ENCODE measurements at regions not wholly inside any gene's neighbourhood (a gene's known extent, or its start where the extent isn't known, plus 50 kb on each side); places are given as distances from the start of the nearest gene placed in this dataset.

GRCh38 chr10:130230036-130230435 lies 93.8 kb downstream of the GLRX3 start:
- no CpG with 5 or more reads among the region's 5 CpGs for WGBS (ENCODE audit: insufficient coverage, low lambda C conversion rate)
- no peak for DNase-seq
- H3K4me1 ChIP-seq (ENCODE audit: control insufficient read depth, insufficient read depth, low read length), result no peaks in the 10 kb centered on the region

GRCh38 chr10:130230611-130231010 lies 94.4 kb downstream of the GLRX3 start:
- no peaks in the 10 kb centered on the region for H3K9me3 ChIP-seq (ENCODE audit: control insufficient read depth, low read depth, low read length)
- no peaks in the 10 kb centered on the region for H3K27me3 ChIP-seq (ENCODE audit: control insufficient read depth, insufficient read depth, low read length)
- H3K36me3 ChIP-seq (ENCODE audit: control insufficient read depth, insufficient read depth, low read length), result no peaks in the 10 kb centered on the region
- no peak overlapping the region for H3K27ac ChIP-seq (ENCODE audit: low read length)
- DNase-seq, result no peak
- no CpG with 5 or more reads among the region's 6 CpGs for WGBS (ENCODE audit: insufficient coverage, low lambda C conversion rate)
- H3K4me3 ChIP-seq (ENCODE audit: low read length), result no peak overlapping the region
- H3K4me1 ChIP-seq (ENCODE audit: control insufficient read depth, insufficient read depth, low read length), result no peaks in the 10 kb centered on the region

More at GRCh38 chr10:130230036-130230435, 93.8 kb downstream of the GLRX3 start:
- no peaks in the 10 kb centered on the region for H3K36me3 ChIP-seq (ENCODE audit: control insufficient read depth, insufficient read depth, low read length)
- H3K27me3 ChIP-seq (ENCODE audit: control insufficient read depth, insufficient read depth, low read length), result no peaks in the 10 kb centered on the region
- no peak overlapping the region for H3K27ac ChIP-seq (ENCODE audit: low read length)
- no peak overlapping the region for H3K4me3 ChIP-seq (ENCODE audit: low read length)
- no peaks in the 10 kb centered on the region for H3K9me3 ChIP-seq (ENCODE audit: control insufficient read depth, low read depth, low read length)

- Histone ChIP-seq H3K27me3 (ENCODE audit: control insufficient read depth, insufficient read depth, low read length) (no peaks in the 10 kb centered on the region), H3K4me3 (ENCODE audit: low read length) (no peak overlapping the region), H3K27ac (ENCODE audit: low read length) (no peak overlapping the region), H3K36me3 (ENCODE audit: control insufficient read depth, insufficient read depth, low read length) (no peaks in the 10 kb centered on the region), H3K9me3 (ENCODE audit: control insufficient read depth, low read depth, low read length) (no peaks in the 10 kb centered on the region), H3K4me1 (ENCODE audit: control insufficient read depth, insufficient read depth, low read length) (no peaks in the 10 kb centered on the region)
- DNase-seq, result no peak
- no CpG with 5 or more reads among the region's 15 CpGs for WGBS (ENCODE audit: insufficient coverage, low lambda C conversion rate)
Measured at GRCh38 chr10:130231251-130231741, 95.1 kb downstream of the GLRX3 start.

- no peak for DNase-seq
- H3K9me3 ChIP-seq (ENCODE audit: control insufficient read depth, low read depth, low read length), result no peaks in the 10 kb centered on the region
- no peak overlapping the region for H3K4me3 ChIP-seq (ENCODE audit: low read length)
- H3K27me3 ChIP-seq (ENCODE audit: control insufficient read depth, insufficient read depth, low read length), result no peaks in the 10 kb centered on the region
- WGBS (ENCODE audit: insufficient coverage, low lambda C conversion rate), result 100% methylated on average over 2 of the region's 28 CpGs
- H3K36me3 ChIP-seq (ENCODE audit: control insufficient read depth, insufficient read depth, low read length), result no peaks in the 10 kb centered on the region
- no peak overlapping the region for H3K27ac ChIP-seq (ENCODE audit: low read length)
- no peaks in the 10 kb centered on the region for H3K4me1 ChIP-seq (ENCODE audit: control insufficient read depth, insufficient read depth, low read length)
Measured at GRCh38 chr10:130232166-130233034, 96.2 kb downstream of the GLRX3 start.

GRCh38 chr10:130233035-130233360 lies 96.8 kb downstream of the GLRX3 start:
- no peaks in the 10 kb centered on the region for H3K36me3 ChIP-seq (ENCODE audit: control insufficient read depth, insufficient read depth, low read length)
- no CpG with 5 or more reads among the region's 14 CpGs for WGBS (ENCODE audit: insufficient coverage, low lambda C conversion rate)
- no peaks in the 10 kb centered on the region for H3K27me3 ChIP-seq (ENCODE audit: control insufficient read depth, insufficient read depth, low read length)
- no peak for DNase-seq
- no peaks in the 10 kb centered on the region for H3K4me1 ChIP-seq (ENCODE audit: control insufficient read depth, insufficient read depth, low read length)
- no peaks in the 10 kb centered on the region for H3K9me3 ChIP-seq (ENCODE audit: control insufficient read depth, low read depth, low read length)
- no peak overlapping the region for H3K4me3 ChIP-seq (ENCODE audit: low read length)
- H3K27ac ChIP-seq (ENCODE audit: low read length), result no peak overlapping the region

- Histone ChIP-seq H3K27me3 (ENCODE audit: control insufficient read depth, insufficient read depth, low read length) (no peaks in the 10 kb centered on the region), H3K4me1 (ENCODE audit: control insufficient read depth, insufficient read depth, low read length) (no peaks in the 10 kb centered on the region), H3K9me3 (ENCODE audit: control insufficient read depth, low read depth, low read length) (no peaks in the 10 kb centered on the region), H3K27ac (ENCODE audit: low read length) (no peak overlapping the region), H3K4me3 (ENCODE audit: low read length) (no peak overlapping the region), H3K36me3 (ENCODE audit: control insufficient read depth, insufficient read depth, low read length) (no peaks in the 10 kb centered on the region)
- no peak for DNase-seq
- WGBS (ENCODE audit: insufficient coverage, low lambda C conversion rate), result no CpG with 5 or more reads among the region's 8 CpGs
Measured at GRCh38 chr10:130233426-130233825, 97.2 kb downstream of the GLRX3 start.

GRCh38 chr10:130234171-130234965 lies 98.2 kb downstream of the GLRX3 start:
- H3K36me3 ChIP-seq (ENCODE audit: control insufficient read depth, insufficient read depth, low read length), result no peaks in the 10 kb centered on the region
- no peak overlapping the region for H3K4me3 ChIP-seq (ENCODE audit: low read length)
- no peaks in the 10 kb centered on the region for H3K4me1 ChIP-seq (ENCODE audit: control insufficient read depth, insufficient read depth, low read length)
- no peak overlapping the region for H3K27ac ChIP-seq (ENCODE audit: low read length)
- H3K27me3 ChIP-seq (ENCODE audit: control insufficient read depth, insufficient read depth, low read length), result no peaks in the 10 kb centered on the region
- no peaks in the 10 kb centered on the region for H3K9me3 ChIP-seq (ENCODE audit: control insufficient read depth, low read depth, low read length)
- no CpG with 5 or more reads among the region's 10 CpGs for WGBS (ENCODE audit: insufficient coverage, low lambda C conversion rate)
- DNase-seq, result no peak

GRCh38 chr10:130236711-130237110 lies 100.5 kb downstream of the GLRX3 start:
- Histone ChIP-seq H3K4me1 (ENCODE audit: control insufficient read depth, insufficient read depth, low read length) (no peaks in the 10 kb centered on the region), H3K9me3 (ENCODE audit: control insufficient read depth, low read depth, low read length) (no peaks in the 10 kb centered on the region), H3K27ac (ENCODE audit: low read length) (no peak overlapping the region), H3K27me3 (ENCODE audit: control insufficient read depth, insufficient read depth, low read length) (no peaks in the 10 kb centered on the region), H3K36me3 (ENCODE audit: control insufficient read depth, insufficient read depth, low read length) (no peaks in the 10 kb centered on the region), H3K4me3 (ENCODE audit: low read length) (no peak overlapping the region)
- no CpG with 5 or more reads among the region's 1 CpG for WGBS (ENCODE audit: insufficient coverage, low lambda C conversion rate)
- DNase-seq, result no peak

GRCh38 chr10:130240409-130240808 lies 104.2 kb downstream of the GLRX3 start:
- no peaks in the 10 kb centered on the region for H3K27me3 ChIP-seq (ENCODE audit: control insufficient read depth, insufficient read depth, low read length)
- WGBS (ENCODE audit: insufficient coverage, low lambda C conversion rate), result 100% methylated on average over 1 of the region's 2 CpGs
- no peaks in the 10 kb centered on the region for H3K9me3 ChIP-seq (ENCODE audit: control insufficient read depth, low read depth, low read length)
- H3K4me3 ChIP-seq (ENCODE audit: low read length), result no peak overlapping the region
- no peaks in the 10 kb centered on the region for H3K36me3 ChIP-seq (ENCODE audit: control insufficient read depth, insufficient read depth, low read length)
- H3K27ac ChIP-seq (ENCODE audit: low read length), result no peak overlapping the region
- no peak for DNase-seq
- no peaks in the 10 kb centered on the region for H3K4me1 ChIP-seq (ENCODE audit: control insufficient read depth, insufficient read depth, low read length)

- Histone ChIP-seq H3K27ac (ENCODE audit: low read length) (no peak overlapping the region), H3K4me3 (ENCODE audit: low read length) (no peak overlapping the region), H3K27me3 (ENCODE audit: control insufficient read depth, insufficient read depth, low read length) (no peaks in the 10 kb centered on the region), H3K36me3 (ENCODE audit: control insufficient read depth, insufficient read depth, low read length) (no peaks in the 10 kb centered on the region), H3K4me1 (ENCODE audit: control insufficient read depth, insufficient read depth, low read length) (no peaks in the 10 kb centered on the region), H3K9me3 (ENCODE audit: control insufficient read depth, low read depth, low read length) (no peaks in the 10 kb centered on the region)
- DNase-seq, result no peak
- WGBS (ENCODE audit: insufficient coverage, low lambda C conversion rate), result no CpG with 5 or more reads among the region's 3 CpGs
Measured at GRCh38 chr10:130242513-130242912, 106.3 kb downstream of the GLRX3 start.
